HepG2 (cell line): ENCODE measurements at regions not wholly inside any gene's neighbourhood (a gene's known extent, or its start where the extent isn't known, plus 50 kb on each side); places are given as distances from the start of the nearest gene placed in this dataset.

Experiments used
- ATAC-seq: fragments of 200-7000 bp; cut with Tn5 transposase; 3 replicates; pipeline ENCODE4 v1.9.1; 2020; ENCODE audit warnings: mild to moderate bottlenecking, moderate library complexity
- BruUV-seq: library from RNA; stranded (reverse); fragments of 400-500 nt; replicated peaks from 2 replicates; lab custom pipeline; 2021; lab: Mats Ljungman, UMichigan
- CTCF ChIA-PET: fragments of 300-600 bp; formaldehyde crosslinking; extraction: SDS; loops from one replicate; lab custom pipeline; 2021; ENCODE audit warnings: low total read pairs, inconsistent platforms, low intra/inter-chr PET ratio; lab: Yijun Ruan, JAX
- POLR2A ChIA-PET: fragments of 350-600 bp; sonication (Branson Sonifier 250); formaldehyde crosslinking; loops from one replicate; lab custom pipeline; 2020; ENCODE audit warnings: antibody characterized with exemption, inconsistent platforms; lab: Yijun Ruan, JAX
- DNase-seq: peaks from one replicate; pipeline ENCODE4 v3.0.0-alpha.2; 2015; ENCODE audit warnings: low spot score
- FAIRE-seq: peaks from 3 replicates; lab custom pipeline; 2011; peaks lifted over from hg19 to GRCh38; lab: Jason Lieb, UNC
- H2AFZ ChIP-seq: one replicate; pipeline ENCODE4 v1.6.1; 2011; ENCODE audit warnings: low read length, inconsistent platforms
- H3K27ac ChIP-seq: fragments of 300-600 bp; 3 replicates; pipeline ENCODE4 v1.8.0; 2011; ENCODE audit warnings: mixed run types, mild to moderate bottlenecking, mixed read lengths, low read length, inconsistent platforms; ENCODE audit not compliant: insufficient read depth; ENCODE audit errors: extremely low read length
- H3K27me3 ChIP-seq, 2 experiments: fragments of 200-600 bp in 1 of 2; 2 replicates in 1 of 2; 3 replicates in 1 of 2; pipeline versions ENCODE4 v1.6.0 to v1.8.0; 2011; ENCODE audit warnings: low read length in 2 of 2, mild to moderate bottlenecking in 2 of 2, moderate library complexity in 2 of 2, inconsistent platforms in 1 of 2; ENCODE audit not compliant: insufficient read depth in 2 of 2, control insufficient read depth in 1 of 2
- H3K36me3 ChIP-seq, 2 experiments: fragments of 200-600 bp in 1 of 2; replicated peaks in 1 of 2; 2 replicates in 1 of 2; 3 replicates in 1 of 2; pipeline versions ENCODE4 v1.5.1 to v1.8.0; 2011; ENCODE audit warnings: low read length in 2 of 2, inconsistent platforms in 1 of 2; ENCODE audit not compliant: insufficient read depth in 2 of 2, control insufficient read depth in 1 of 2
- H3K4me1 ChIP-seq: 2 replicates; pipeline ENCODE4 v1.5.1; 2012; ENCODE audit warnings: low read length, inconsistent platforms; ENCODE audit not compliant: insufficient read depth
- H3K4me2 ChIP-seq: 2 replicates; pipeline ENCODE4 v1.6.0; 2011; ENCODE audit warnings: low read depth, low read length, inconsistent platforms
- H3K4me3 ChIP-seq, 3 experiments: fragments of 200-600 bp in 1 of 3; sonication (generic), shearing (Covaris generic) in 1 of 3; replicated peaks in 1 of 3; 2 replicates each; pipeline ENCODE4 v1.5.1; 2011 to 2016; ENCODE audit warnings: low read length in 3 of 3, inconsistent platforms in 2 of 3, low read depth in 2 of 3, mild to moderate bottlenecking in 2 of 3, control low read depth in 1 of 3, mixed read lengths in 1 of 3; ENCODE audit not compliant: insufficient read depth in 1 of 3
- H3K79me2 ChIP-seq: one replicate; pipeline ENCODE4 v1.6.1; 2011; ENCODE audit warnings: low read length, inconsistent platforms; ENCODE audit not compliant: insufficient read depth
- H3K9ac ChIP-seq: 2 replicates; pipeline ENCODE4 v1.6.0; 2011; ENCODE audit warnings: mild to moderate bottlenecking, low read depth, low read length, inconsistent platforms; ENCODE audit not compliant: insufficient read depth
- H3K9me3 ChIP-seq: 2 replicates; pipeline ENCODE4 v1.5.1; 2012; ENCODE audit warnings: mild to moderate bottlenecking, low read length
- H4K20me1 ChIP-seq: 2 replicates; pipeline ENCODE4 v1.6.0; 2011; ENCODE audit warnings: inconsistent platforms, mild to moderate bottlenecking, low read length, moderate library complexity; ENCODE audit not compliant: insufficient read depth
- CHCHD3 ChIP-seq: sonication (generic); formaldehyde crosslinking; IDR thresholded peaks from 2 replicates; pipeline ENCODE4 v1.8.0; 2022; ENCODE audit warnings: mild to moderate bottlenecking, missing genetic modification reagents, moderate library complexity
- EP300 ChIP-seq, 3 experiments: sonication (generic) in 1 of 3; formaldehyde crosslinking in 1 of 3; IDR thresholded peaks; 2 replicates each; pipeline versions ENCODE4 v1.5.1 to v1.6.1; 2011 to 2020; ENCODE audit warnings: low read depth in 2 of 3, low read length in 2 of 3, borderline replicate concordance in 1 of 3, improper control_type of control experiment in 1 of 3, mild to moderate bottlenecking in 1 of 3, missing genetic modification reagents in 1 of 3, moderate library complexity in 1 of 3
- ESRRA ChIP-seq: sonication (generic); formaldehyde crosslinking; IDR thresholded peaks from 2 replicates; pipeline ENCODE4 v1.5.1; 2020; ENCODE audit warnings: mild to moderate bottlenecking, low read depth, missing genetic modification reagents
- HIVEP1 ChIP-seq: sonication (generic); formaldehyde crosslinking; IDR thresholded peaks from 2 replicates; pipeline ENCODE4 v1.4.0; 2020; ENCODE audit warnings: mild to moderate bottlenecking, missing genetic modification reagents
- HNRNPL ChIP-seq: fragments of 200-400 bp; formaldehyde crosslinking; IDR thresholded peaks from 2 replicates; pipeline ENCODE4 v1.6.1; 2017; ENCODE audit warnings: mild to moderate bottlenecking, low read depth, low read length
- MATR3 ChIP-seq: sonication (generic); formaldehyde crosslinking; IDR thresholded peaks from 2 replicates; pipeline ENCODE4 v1.4.0; 2020; ENCODE audit warnings: missing genetic modification reagents
- MEF2D ChIP-seq: sonication (generic); formaldehyde crosslinking; IDR thresholded peaks from 2 replicates; pipeline ENCODE4 v1.5.1; 2020; ENCODE audit warnings: mild to moderate bottlenecking, missing genetic modification reagents
- NFE2L1 ChIP-seq: sonication (generic); formaldehyde crosslinking; IDR thresholded peaks from 2 replicates; pipeline ENCODE4 v1.4.0; 2020; ENCODE audit warnings: missing genetic modification reagents, mild to moderate bottlenecking, borderline replicate concordance
- SNAI1 ChIP-seq: sonication (generic); formaldehyde crosslinking; IDR thresholded peaks from 2 replicates; pipeline ENCODE4 v1.5.0; 2020; ENCODE audit warnings: mild to moderate bottlenecking, missing genetic modification reagents, borderline replicate concordance
- TAF15 ChIP-seq: fragments of 200-400 bp; formaldehyde crosslinking; IDR thresholded peaks from one replicate; pipeline ENCODE4 v1.6.1; 2018; ENCODE audit warnings: mild to moderate bottlenecking, low read depth, low read length; ENCODE audit not compliant: poor library complexity, severe bottlenecking
- ZNF326 ChIP-seq: sonication (generic); formaldehyde crosslinking; IDR thresholded peaks from 2 replicates; pipeline ENCODE4 v1.4.0; 2020; ENCODE audit warnings: missing genetic modification reagents, borderline replicate concordance
- ZNF724P ChIP-seq: sonication (generic); formaldehyde crosslinking; IDR thresholded peaks from 2 replicates; pipeline ENCODE4 v1.8.0; 2022; ENCODE audit warnings: missing genetic modification reagents, borderline replicate concordance
- ZNF841 ChIP-seq: sonication (generic); formaldehyde crosslinking; IDR thresholded peaks from 2 replicates; pipeline ENCODE4 v1.8.1; 2023; ENCODE audit warnings: missing genetic modification reagents, borderline replicate concordance
- WGBS: methylation state at CpG from one replicate; pipeline ENCODE4 v1.1.6; 2017; ENCODE audit warnings: low lambda C conversion rate; 5-methylcytosine and 5-hydroxymethylcytosine counted together
- in situ Hi-C: cut with HindIII; loops from 2 replicates; pipeline ENCODE4 v1.10.0; 2017; ENCODE audit warnings: low pct_unique_long_range_greater_than_20kb; ENCODE audit not compliant: extremely low pct_ligation_motif_present
- intact Hi-C: fragments of 100-400 bp; cut with micrococcal nuclease; formaldehyde crosslinking; loops from one replicate; pipeline ENCODE4 v1.10.0; 2022; ENCODE audit not compliant: unreplicated experiment
- TF ChIP-seq, protein P1 (sequence below): sonication (generic); formaldehyde crosslinking; IDR thresholded peaks from 2 replicates; pipeline ENCODE4 v1.4.0; 2020; ENCODE audit warnings: missing genetic modification reagents, borderline replicate concordance
- TF ChIP-seq, protein P2 (sequence below): sonication (generic); formaldehyde crosslinking; IDR thresholded peaks from 2 replicates; pipeline ENCODE4 v1.8.1; 2023; ENCODE audit warnings: mild to moderate bottlenecking, moderate library complexity, missing genetic modification reagents

GRCh38 chr7:155183655-155184054 lies 113.5 kb downstream of the HTR5A start:
- no peak overlapping the region for H2AFZ ChIP-seq
- DNase-seq, result no peak
- no peaks in the 10 kb centered on the region for H3K4me1 ChIP-seq
- H3K79me2 ChIP-seq, result no peaks in the 10 kb centered on the region
- no peak overlapping the region for H3K27ac ChIP-seq
- BruUV-seq, result no TSS peak
- intact Hi-C loops, result no loop called here
- TF ChIP-seq ZNF326 (CRISPR knock-in tag), result no peak
- TF ChIP-seq ESRRA (CRISPR knock-in tag), result no peak
- no peak for TF ChIP-seq MATR3 (CRISPR knock-in tag)
- TF ChIP-seq ZNF724P (CRISPR knock-in tag), result no peak
- TF ChIP-seq, protein P1, sequence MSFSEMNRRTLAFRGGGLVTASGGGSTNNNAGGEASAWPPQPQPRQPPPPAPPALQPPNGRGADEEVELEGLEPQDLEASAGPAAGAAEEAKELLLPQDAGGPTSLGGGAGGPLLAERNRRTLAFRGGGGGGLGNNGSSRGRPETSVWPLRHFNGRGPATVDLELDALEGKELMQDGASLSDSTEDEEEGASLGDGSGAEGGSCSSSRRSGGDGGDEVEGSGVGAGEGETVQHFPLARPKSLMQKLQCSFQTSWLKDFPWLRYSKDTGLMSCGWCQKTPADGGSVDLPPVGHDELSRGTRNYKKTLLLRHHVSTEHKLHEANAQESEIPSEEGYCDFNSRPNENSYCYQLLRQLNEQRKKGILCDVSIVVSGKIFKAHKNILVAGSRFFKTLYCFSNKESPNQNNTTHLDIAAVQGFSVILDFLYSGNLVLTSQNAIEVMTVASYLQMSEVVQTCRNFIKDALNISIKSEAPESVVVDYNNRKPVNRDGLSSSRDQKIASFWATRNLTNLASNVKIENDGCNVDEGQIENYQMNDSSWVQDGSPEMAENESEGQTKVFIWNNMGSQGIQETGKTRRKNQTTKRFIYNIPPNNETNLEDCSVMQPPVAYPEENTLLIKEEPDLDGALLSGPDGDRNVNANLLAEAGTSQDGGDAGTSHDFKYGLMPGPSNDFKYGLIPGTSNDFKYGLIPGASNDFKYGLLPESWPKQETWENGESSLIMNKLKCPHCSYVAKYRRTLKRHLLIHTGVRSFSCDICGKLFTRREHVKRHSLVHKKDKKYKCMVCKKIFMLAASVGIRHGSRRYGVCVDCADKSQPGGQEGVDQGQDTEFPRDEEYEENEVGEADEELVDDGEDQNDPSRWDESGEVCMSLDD (CRISPR knock-in tag), result no peak
- TF ChIP-seq, protein P2, sequence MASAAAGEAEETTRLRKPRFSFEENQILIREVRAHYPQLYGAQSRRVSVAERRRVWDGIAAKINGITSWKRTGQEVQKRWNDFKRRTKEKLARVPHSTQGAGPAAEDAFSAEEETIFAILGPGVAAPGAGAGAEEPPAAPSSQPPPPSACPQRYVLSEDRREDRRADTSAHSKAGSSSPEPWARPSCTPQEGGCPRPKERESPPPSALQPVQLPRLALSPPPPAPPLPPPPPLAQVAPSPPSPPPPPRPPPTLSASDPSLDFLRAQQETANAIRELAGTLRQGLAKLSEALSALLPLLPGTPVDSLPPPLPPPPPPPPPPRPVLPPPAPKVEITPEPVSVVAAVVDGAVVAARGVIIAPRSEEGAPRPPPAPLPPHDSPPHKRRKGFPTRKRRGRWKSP (CRISPR knock-in tag), result no peak
- no peak for TF ChIP-seq TAF15
- TF ChIP-seq EP300 (IDR thresholded peaks at IDR 0.05; ENCODE audit: low read depth in 2 of 2, low read length in 2 of 2), result no peak
- no peak for TF ChIP-seq EP300 (CRISPR knock-in tag; IDR thresholded peaks at IDR 0.05; ENCODE audit: borderline replicate concordance)
- no peak for TF ChIP-seq SNAI1 (CRISPR knock-in tag)
- TF ChIP-seq HNRNPL, result no peak
- TF ChIP-seq HIVEP1, result no peak
- TF ChIP-seq NFE2L1 (CRISPR knock-in tag), result no peak
- no peak for TF ChIP-seq CHCHD3 (CRISPR knock-in tag)
- no peak for TF ChIP-seq MEF2D (CRISPR knock-in tag)
- no peak for TF ChIP-seq ZNF841 (CRISPR knock-in tag)
- H4K20me1 ChIP-seq, result no peaks in the 10 kb centered on the region
- H3K4me2 ChIP-seq, result no peak overlapping the region
- ATAC-seq, result no peak
- H3K9ac ChIP-seq, result no peak overlapping the region
- H3K4me3 ChIP-seq, result no peak overlapping the region
- no peak for FAIRE-seq
- POLR2A ChIA-PET, result no interaction called here
- in situ Hi-C loops, result no loop called here
- H3K9me3 ChIP-seq, result peaks cover 35% of the 10 kb centered on the region
- H3K36me3 ChIP-seq, result no peaks in the 10 kb centered on the region
- peaks cover 0 to 7% of the 10 kb centered on the region in 2 experiments; a peak in 1 of 5 replicates for H3K27me3 ChIP-seq
- WGBS, result no CpG with 5 or more reads among the region's 1 CpG
- CTCF ChIA-PET, result no interaction called here
